GM12873 (cell line): ENCODE measurements at regions not wholly inside any gene's neighbourhood (a gene's known extent, or its start where the extent isn't known, plus 50 kb on each side); places are given as distances from the start of the nearest gene placed in this dataset.

Experiments used
- TF ChIP-seq, protein P1 (sequence below): IDR thresholded peaks from 2 replicates; pipeline ENCODE4 v1.5.1; 2012; ENCODE audit warnings: low read depth, mild to moderate bottlenecking, moderate library complexity, low read length, control low read depth; ENCODE audit not compliant: insufficient read depth; ENCODE audit errors: missing control alignments

DNA sequence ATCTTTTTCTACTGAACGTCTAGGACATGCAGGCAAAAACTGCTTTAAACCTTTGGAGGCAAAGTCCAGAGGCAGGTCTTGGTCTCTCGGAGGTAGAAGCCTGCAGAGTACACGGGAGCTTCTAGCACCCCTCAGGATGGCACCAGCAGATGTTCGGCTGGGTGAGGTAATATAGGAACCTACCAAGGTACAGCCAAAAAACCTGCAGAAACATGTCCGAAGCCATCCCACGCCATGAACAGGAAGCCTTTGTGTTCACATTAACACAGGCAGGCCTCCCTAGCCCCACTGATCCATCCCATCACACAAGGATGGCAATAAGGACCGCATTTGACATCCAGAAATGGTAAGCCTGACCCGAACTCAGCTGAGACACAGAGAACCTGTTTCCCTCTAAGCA lies 157.9 kb upstream of the HES1 start:
- TF ChIP-seq, protein P1, sequence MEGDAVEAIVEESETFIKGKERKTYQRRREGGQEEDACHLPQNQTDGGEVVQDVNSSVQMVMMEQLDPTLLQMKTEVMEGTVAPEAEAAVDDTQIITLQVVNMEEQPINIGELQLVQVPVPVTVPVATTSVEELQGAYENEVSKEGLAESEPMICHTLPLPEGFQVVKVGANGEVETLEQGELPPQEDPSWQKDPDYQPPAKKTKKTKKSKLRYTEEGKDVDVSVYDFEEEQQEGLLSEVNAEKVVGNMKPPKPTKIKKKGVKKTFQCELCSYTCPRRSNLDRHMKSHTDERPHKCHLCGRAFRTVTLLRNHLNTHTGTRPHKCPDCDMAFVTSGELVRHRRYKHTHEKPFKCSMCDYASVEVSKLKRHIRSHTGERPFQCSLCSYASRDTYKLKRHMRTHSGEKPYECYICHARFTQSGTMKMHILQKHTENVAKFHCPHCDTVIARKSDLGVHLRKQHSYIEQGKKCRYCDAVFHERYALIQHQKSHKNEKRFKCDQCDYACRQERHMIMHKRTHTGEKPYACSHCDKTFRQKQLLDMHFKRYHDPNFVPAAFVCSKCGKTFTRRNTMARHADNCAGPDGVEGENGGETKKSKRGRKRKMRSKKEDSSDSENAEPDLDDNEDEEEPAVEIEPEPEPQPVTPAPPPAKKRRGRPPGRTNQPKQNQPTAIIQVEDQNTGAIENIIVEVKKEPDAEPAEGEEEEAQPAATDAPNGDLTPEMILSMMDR = no peak

DNA sequence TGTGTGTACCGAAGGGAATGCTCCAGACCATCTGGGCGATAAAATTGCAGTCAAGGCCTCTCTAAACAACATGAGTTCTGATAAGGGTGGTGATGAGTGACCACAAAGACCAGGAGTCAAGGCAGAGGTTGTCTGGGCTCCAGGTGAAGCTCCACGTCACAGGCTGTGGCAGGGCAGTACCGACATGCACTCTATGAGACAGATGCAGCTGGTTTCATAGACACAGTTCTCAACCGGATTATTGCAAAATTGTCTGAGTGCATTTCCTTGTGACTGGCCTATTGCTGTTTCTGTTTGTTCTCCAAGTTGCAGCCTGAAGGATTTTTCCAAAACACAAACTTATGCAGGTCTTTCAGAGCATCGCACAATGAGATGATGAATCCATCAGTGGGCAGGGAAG lies 157.5 kb upstream of the HES1 start:
- TF ChIP-seq, protein P1 = no peak

DNA sequence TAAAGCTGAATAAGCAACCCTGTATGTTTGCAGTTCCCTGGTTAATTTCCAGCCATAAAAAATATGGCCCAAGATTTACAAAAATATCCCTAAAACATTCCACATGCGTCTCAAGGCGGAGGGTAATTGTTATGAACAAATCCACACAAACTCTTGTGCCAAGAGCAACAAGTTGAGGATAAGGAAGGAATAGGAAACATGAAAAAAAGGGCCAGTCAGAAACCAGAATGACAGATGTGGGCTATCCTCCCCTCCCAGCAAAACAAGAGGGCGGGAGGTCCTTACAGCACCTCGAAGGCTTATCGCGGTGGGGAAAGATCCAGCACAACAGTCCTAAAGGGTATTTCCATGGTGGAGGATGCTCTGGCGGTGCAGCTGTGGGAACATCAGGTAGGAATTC lies 155.6 kb upstream of the HES1 start:
- TF ChIP-seq, protein P1 = no peak

DNA sequence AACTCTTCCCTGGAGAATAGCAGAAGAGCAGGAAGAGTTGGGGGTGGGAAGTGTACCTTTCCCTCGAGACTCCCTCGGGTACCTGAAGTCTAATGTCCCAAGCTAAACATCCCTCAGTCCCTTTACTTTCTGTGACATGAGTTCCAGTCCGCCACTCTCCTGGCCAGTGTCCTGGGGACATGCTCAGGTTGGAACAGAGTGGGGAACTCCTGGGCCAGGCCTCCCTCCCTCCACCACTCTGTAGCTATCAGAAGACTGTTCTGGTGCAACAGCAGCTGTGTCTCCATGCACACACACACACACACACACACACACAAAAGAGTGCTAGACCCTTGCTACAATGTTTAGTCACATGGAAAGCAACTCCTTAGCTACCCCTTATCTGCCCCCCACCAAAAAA lies 155.0 kb upstream of the HES1 start:
- TF ChIP-seq, protein P1 = no peak

DNA sequence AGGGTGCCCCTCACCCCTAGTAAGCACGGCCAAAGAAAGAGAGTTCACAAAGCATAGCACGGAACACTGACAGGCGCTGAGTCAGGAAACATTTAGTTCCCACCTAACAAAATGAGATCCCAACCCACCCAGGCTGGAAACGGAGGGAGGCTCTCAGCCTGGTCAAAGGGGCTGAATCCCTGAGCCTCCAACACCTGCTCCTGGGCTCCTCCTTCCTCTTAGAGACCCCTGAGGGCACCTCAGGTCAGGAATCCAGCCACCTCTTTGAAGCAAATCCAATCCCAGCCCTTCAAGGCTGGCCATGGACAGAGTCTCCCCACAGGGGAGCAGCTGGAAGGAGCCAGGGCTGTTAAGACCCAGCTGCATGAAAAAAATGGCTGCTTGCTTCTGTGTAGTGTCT lies 154.4 kb upstream of the HES1 start:
- TF ChIP-seq, protein P1 = no peak

DNA sequence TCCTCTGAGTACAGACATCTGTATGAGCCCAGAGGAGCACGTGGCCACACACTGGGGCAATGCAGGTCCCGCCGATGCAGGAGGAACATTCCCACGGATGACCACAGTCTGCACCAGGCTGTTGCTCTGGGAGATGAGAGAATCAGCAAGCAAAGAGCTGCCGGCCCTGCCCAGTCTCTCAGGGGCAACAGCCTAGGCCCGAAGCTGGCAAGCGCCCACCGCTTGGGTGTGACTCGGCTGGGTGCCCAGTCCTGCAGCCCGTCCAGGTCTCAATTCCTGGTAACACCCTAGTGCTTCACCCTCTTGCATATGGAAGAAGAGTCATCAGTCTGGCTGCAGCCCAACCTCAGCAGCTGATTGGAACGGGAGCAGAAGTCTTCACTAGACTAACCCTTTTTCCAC lies 153.7 kb upstream of the HES1 start:
- TF ChIP-seq, protein P1 = no peak

DNA sequence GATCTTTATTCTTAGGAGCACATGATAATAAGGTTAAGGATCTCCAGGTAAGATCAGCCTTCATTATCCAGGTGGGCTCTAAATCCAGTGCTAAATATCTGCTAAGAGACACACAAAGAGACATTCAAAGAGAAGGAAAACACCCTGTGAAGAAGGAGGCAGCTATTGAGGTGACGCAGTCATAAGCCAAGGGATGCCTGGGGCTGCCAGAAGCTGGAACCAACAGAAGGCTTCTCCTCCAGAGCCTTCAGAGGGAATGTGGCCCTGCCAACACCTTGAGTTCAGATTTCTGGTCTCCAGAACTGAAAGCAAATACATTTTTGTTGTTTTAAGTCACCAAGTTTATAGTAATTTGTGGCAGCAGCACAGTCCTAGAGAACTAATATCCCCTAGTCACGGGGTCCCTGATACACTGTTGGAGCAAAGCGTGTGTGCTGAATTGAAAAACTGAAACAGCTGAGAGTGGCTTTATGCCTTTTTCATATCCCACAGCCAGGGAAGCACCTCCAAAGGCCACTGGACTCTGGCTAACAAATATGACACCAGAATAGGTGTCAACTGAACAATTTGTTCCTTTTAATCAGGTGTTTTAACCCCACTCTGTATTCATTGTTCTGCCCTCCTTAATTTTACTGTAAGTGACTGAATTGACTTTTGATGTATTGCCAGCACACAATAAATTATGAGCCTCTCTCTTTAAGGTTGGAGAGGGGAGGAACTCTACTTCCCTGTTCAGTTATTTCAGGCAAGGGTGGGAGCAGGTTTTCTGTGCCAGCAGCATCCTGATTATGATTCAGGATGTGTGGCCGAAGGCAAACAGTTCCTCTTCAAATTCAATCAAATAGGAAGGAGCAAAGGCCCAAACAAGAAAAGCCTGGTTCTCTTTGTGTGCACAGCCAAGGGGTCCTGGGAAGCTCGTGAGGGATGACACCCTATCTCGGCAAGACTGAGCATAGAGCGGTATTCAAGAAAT lies 151.8 kb upstream of the HES1 start:
- TF ChIP-seq, protein P1 = no peak
